NCI-H1105 treated with DMSO at 0.1 percent for 48 hours (cell line): ENCODE measurements at regions not wholly inside any gene's neighbourhood (a gene's known extent, or its start where the extent isn't known, plus 50 kb on each side); places are given as distances from the start of the nearest gene placed in this dataset.

Experiments
- DNase-seq: peaks from one replicate; lab custom pipeline; 2025; lab: John Stamatoyannopoulos, UW

GRCh38 chr7:18363751-18364380 lies 131.7 kb upstream of the HDAC9 start:
- no peak for DNase-seq

- no peak for DNase-seq
These were observed 131.2 kb upstream of the HDAC9 start for GRCh38 chr7:18364396-18364795.

- no peak for DNase-seq
These were observed 129.2 kb upstream of the HDAC9 start for GRCh38 chr7:18366394-18366793.

GRCh38 chr7:18369011-18369410 lies 126.5 kb upstream of the HDAC9 start:
- no peak for DNase-seq

- DNase-seq: no peak
These were observed 124.9 kb upstream of the HDAC9 start for GRCh38 chr7:18370633-18371032.

GRCh38 chr7:18378989-18379605 lies 116.5 kb upstream of the HDAC9 start:
- DNase-seq: no peak

- no peak for DNase-seq
These were observed 110.9 kb upstream of the HDAC9 start for GRCh38 chr7:18384491-18385143.

- DNase-seq: no peak
These were observed 108.9 kb upstream of the HDAC9 start for GRCh38 chr7:18386607-18387006.

- no peak for DNase-seq
These were observed 108.3 kb upstream of the HDAC9 start for GRCh38 chr7:18387191-18387735.

GRCh38 chr7:18390535-18390907 lies 105.0 kb upstream of the HDAC9 start:
- no peak for DNase-seq

GRCh38 chr7:18393465-18394118 lies 102.0 kb upstream of the HDAC9 start:
- peak; percentile 74 for DNase-seq

- DNase-seq: no peak
These were observed 99.7 kb upstream of the HDAC9 start for GRCh38 chr7:18395868-18396267.

- DNase-seq: no peak
These were observed 98.6 kb upstream of the HDAC9 start for GRCh38 chr7:18396953-18397352.

GRCh38 chr7:18399436-18400235 lies 95.9 kb upstream of the HDAC9 start:
- no peak for DNase-seq

- DNase-seq: no peak
These were observed 95.3 kb upstream of the HDAC9 start for GRCh38 chr7:18400275-18400674.

GRCh38 chr7:18400726-18401125 lies 94.8 kb upstream of the HDAC9 start:
- no peak for DNase-seq

GRCh38 chr7:18401757-18402156 lies 93.8 kb upstream of the HDAC9 start:
- no peak for DNase-seq

GRCh38 chr7:18402488-18403183 lies 92.9 kb upstream of the HDAC9 start:
- no peak for DNase-seq

- no peak for DNase-seq
These were observed 89.8 kb upstream of the HDAC9 start for GRCh38 chr7:18405726-18406125.

GRCh38 chr7:18407385-18407784 lies 88.2 kb upstream of the HDAC9 start:
- no peak for DNase-seq

GRCh38 chr7:18408461-18408860 lies 87.1 kb upstream of the HDAC9 start:
- no peak for DNase-seq
